Renal cortical epithelial cell (primary cell): ENCODE measurements at regions not wholly inside any gene's neighbourhood (a gene's known extent, or its start where the extent isn't known, plus 50 kb on each side); places are given as distances from the start of the nearest gene placed in this dataset.
A peak's percentile ranks its signal among the peaks of the same experiment; 100 is the strongest.

Source experiments
- DNase-seq: peaks from one replicate; pipeline ENCODE4 v3.0.0-alpha.2; 2011; ENCODE audit warnings: low read depth

DNA sequence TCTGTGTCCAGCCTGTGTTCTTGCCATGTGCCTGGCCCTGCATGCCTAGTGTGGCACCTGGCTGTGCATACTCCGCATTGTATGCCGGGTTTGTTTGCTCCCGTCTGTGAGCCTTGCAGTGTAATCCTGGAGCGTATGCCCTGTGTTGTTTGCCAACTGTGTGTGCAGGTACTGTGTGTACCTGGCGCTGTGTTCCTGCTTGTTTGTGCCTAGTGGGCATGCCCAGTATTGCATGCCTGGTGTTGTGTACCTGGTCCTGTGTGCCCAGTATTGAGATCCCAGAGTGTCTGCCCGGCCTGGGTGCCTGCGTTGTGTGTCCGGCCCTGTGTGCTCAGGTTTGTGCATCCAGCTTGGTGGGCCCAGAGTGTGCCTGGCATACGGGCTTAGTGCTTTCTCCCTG is 54.5 kb upstream of the CHRNA7 start:
- DNase-seq = no peak

DNA sequence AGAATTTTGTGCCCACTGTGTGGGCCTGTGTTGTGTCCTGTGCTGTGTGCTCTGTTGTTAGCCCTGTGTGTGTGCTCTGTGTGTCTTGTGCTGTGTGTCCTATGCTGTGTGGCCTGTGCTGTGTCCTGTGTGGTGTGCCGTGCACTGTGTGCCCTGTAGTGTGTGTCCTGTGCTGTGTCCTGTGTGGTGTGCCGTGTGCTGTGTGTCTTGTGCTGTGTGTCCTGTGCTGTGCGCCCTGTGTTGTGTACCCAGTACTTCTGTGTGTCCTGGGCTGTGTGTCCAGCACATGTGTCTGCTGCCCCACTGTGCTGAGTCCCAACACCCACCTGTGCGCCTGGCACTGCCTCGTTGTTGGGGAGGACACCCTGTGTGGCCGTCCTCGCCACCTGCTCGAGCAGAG is 53.2 kb upstream of the CHRNA7 start:
- DNase-seq = no peak

DNA sequence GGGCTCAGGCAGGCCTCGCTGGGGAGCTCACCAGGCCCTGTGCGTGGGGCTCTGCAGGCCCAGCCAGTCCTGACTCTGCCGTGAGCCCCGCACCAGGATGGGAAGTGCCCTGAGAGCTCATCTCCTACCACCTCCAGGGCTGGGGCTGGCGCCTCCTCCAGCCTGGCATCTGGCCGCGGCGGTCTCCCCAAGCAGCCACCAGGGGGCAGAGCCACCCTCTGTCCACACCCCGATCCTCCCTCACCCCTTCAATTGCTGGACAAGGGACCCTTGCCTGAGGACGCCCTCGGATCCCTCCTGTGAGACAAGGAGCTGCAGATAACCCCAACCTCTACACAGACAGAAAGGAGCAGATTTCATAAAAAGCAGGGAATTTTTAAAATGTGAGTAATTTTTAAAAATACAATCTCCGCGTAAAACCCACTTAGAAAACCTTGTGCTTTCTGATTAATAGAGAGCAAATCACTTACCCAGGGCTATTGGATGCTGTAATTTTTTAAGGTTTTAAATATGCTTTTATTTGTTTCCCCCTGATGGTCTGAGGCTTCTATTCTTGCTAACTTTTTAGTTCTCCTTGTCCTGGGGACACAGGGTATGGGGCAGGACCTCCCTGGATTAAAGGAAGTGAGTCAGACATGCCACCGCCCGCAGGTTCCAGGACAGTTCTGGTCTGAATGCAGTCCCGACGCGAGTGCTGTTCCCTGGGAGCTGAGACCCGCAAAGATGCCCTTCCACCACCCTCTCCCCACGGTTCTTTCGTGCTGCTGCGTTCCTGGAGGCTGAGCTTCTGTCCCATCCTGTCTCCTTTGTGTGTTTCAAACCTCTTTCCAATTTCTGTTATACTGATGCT is 52.3 kb upstream of the CHRNA7 start:
- peak; percentile 1 for DNase-seq
